B cell (primary cell): ENCODE measurements at regions not wholly inside any gene's neighbourhood (a gene's known extent, or its start where the extent isn't known, plus 50 kb on each side); places are given as distances from the start of the nearest gene placed in this dataset.

Experiments used
- ATAC-seq: fragments of 200-7000 bp; cut with Tn5 transposase; one replicate; pipeline ENCODE4 v1.10.0; 2021; ENCODE audit warnings: low read depth, mild to moderate bottlenecking, moderate number of reproducible peaks, moderate library complexity
- CTCF ChIA-PET: fragments of 350-600 bp; sonication (Branson Sonifier 250); formaldehyde crosslinking; loops from one replicate; lab custom pipeline; 2021; ENCODE audit warnings: antibody characterized with exemption, inconsistent platforms; lab: Charles Lee
- POLR2A ChIA-PET: fragments of 350-600 bp; sonication (Branson Sonifier 250); formaldehyde crosslinking; loops from one replicate; lab custom pipeline; 2021; ENCODE audit warnings: antibody characterized with exemption; lab: Charles Lee
- DNase-seq: peaks from one replicate; pipeline ENCODE4 v3.0.0; 2013
- H2AFZ ChIP-seq: 2 replicates; pipeline ENCODE4 v1.6.1; 2012; ENCODE audit warnings: mild to moderate bottlenecking, low read depth, low read length; ENCODE audit not compliant: insufficient read depth, poor library complexity, severe bottlenecking
- H3K27ac ChIP-seq, 2 donors: 1 replicate in 1 of 2; 2 replicates in 1 of 2; pipeline ENCODE4 v1.5.1; 2012 to 2013; ENCODE audit warnings: low read length in 2 of 2, mild to moderate bottlenecking in 2 of 2, moderate library complexity in 1 of 2
- H3K27me3 ChIP-seq, 4 experiments: fragments of 200-600 bp in 1 of 4; sonication (generic) in 1 of 4; replicated peaks in 1 of 4; 1 replicate in 2 of 4; 2 replicates in 2 of 4; pipeline versions ENCODE4 v1.6.1 to v1.7.0; 2013 to 2016; ENCODE audit warnings: low read length in 3 of 4, mild to moderate bottlenecking in 2 of 4, mixed read lengths in 1 of 4, moderate library complexity in 1 of 4; ENCODE audit not compliant: insufficient read depth in 4 of 4, control insufficient read depth in 3 of 4; ENCODE audit errors: control extremely low read depth in 1 of 4
- H3K36me3 ChIP-seq, 2 experiments: replicated peaks in 1 of 2; 1 replicate in 1 of 2; 2 replicates in 1 of 2; pipeline versions ENCODE4 v1.6.1 to v1.7.1; 2013; ENCODE audit warnings: low read length in 1 of 2; ENCODE audit not compliant: insufficient read depth in 2 of 2, control insufficient read depth in 1 of 2; ENCODE audit errors: control extremely low read depth in 1 of 2, extremely low read depth in 1 of 2
- H3K4me1 ChIP-seq, 2 donors: fragments of 200-600 bp in 1 of 2; sonication (generic) in 1 of 2; 1 replicate in 1 of 2; 2 replicates in 1 of 2; pipeline versions ENCODE4 v1.5.1 to v1.6.1; 2013 to 2017; ENCODE audit warnings: low read length in 2 of 2; ENCODE audit not compliant: control insufficient read depth in 2 of 2, insufficient read depth in 2 of 2
- H3K4me2 ChIP-seq: replicated peaks from 2 replicates; pipeline ENCODE3; 2012; ENCODE audit warnings: mild to moderate bottlenecking, low read depth, low read length; ENCODE audit not compliant: poor library complexity, severe bottlenecking
- H3K4me3 ChIP-seq, 5 experiments: fragments of 200-600 bp in 1 of 5; sonication (generic) in 1 of 5; 1 replicate in 3 of 5; 2 replicates in 2 of 5; pipeline versions ENCODE4 v1.5.1 to v1.7.0; 2011 to 2016; ENCODE audit warnings: low read length in 4 of 5, mild to moderate bottlenecking in 4 of 5, low read depth in 2 of 5, control low read depth in 1 of 5, moderate library complexity in 1 of 5; ENCODE audit not compliant: insufficient read depth in 1 of 5; ENCODE audit errors: control extremely low read depth in 1 of 5, extremely low read depth in 1 of 5
- H3K79me2 ChIP-seq: fragments of 200-600 bp; sonication (generic); one replicate; pipeline ENCODE4 v1.6.0; 2016; ENCODE audit warnings: low read length; ENCODE audit not compliant: control insufficient read depth, insufficient read depth
- H3K9ac ChIP-seq: fragments of 200-600 bp; sonication (generic); 2 replicates; pipeline ENCODE4 v1.6.1; 2017; ENCODE audit warnings: mild to moderate bottlenecking, low read length, moderate library complexity
- H3K9me3 ChIP-seq, 3 donors: one replicate each; pipeline versions ENCODE4 v1.6.1 to v1.7.1; 2013; ENCODE audit warnings: low read length in 2 of 3; ENCODE audit not compliant: control insufficient read depth in 2 of 3, insufficient read depth in 1 of 3; ENCODE audit errors: control extremely low read depth in 1 of 3
- H4K20me1 ChIP-seq: 2 replicates; pipeline ENCODE4 v1.6.0; 2012; ENCODE audit warnings: mild to moderate bottlenecking, low read length; ENCODE audit not compliant: insufficient read depth, control insufficient read depth, poor library complexity, severe bottlenecking
- H3K27ac Mint-ChIP-seq: one replicate; pipeline ENCODE4 v1.8.0; 2021; ENCODE audit warnings: mixed read lengths
- H3K27me3 Mint-ChIP-seq: one replicate; pipeline ENCODE4 v1.8.0; 2021; ENCODE audit warnings: mixed read lengths
- H3K4me1 Mint-ChIP-seq: one replicate; pipeline ENCODE4 v1.8.0; 2021; ENCODE audit warnings: mixed read lengths
- H3K4me3 Mint-ChIP-seq: one replicate; pipeline ENCODE4 v1.8.0; 2021; ENCODE audit warnings: mixed read lengths
- H3K9me3 Mint-ChIP-seq: one replicate; pipeline ENCODE4 v1.8.0; 2022; ENCODE audit warnings: mixed read lengths; ENCODE audit not compliant: insufficient read depth
- EZH2 ChIP-seq: IDR thresholded peaks from 2 replicates; pipeline ENCODE4 v1.6.1; 2012; ENCODE audit warnings: borderline replicate concordance, low read depth, mild to moderate bottlenecking, moderate library complexity, low read length; ENCODE audit not compliant: insufficient read depth, poor library complexity, severe bottlenecking
- WGBS: methylation state at CpG from one replicate; pipeline ENCODE4 v1.1.5; 2013; ENCODE audit warnings: missing lambda C conversion rate; ENCODE audit not compliant: insufficient coverage; 5-methylcytosine and 5-hydroxymethylcytosine counted together
- intact Hi-C: fragments of 100-400 bp; cut with micrococcal nuclease; formaldehyde crosslinking; loops from one replicate; pipeline ENCODE4 v1.10.0; 2022
- TF ChIP-seq, protein P1 (sequence below): fragments of 200-600 bp; IDR thresholded peaks from one replicate; pipeline ENCODE4 v1.8.0; 2022; ENCODE audit warnings: antibody characterized with exemption, mild to moderate bottlenecking

DNA sequence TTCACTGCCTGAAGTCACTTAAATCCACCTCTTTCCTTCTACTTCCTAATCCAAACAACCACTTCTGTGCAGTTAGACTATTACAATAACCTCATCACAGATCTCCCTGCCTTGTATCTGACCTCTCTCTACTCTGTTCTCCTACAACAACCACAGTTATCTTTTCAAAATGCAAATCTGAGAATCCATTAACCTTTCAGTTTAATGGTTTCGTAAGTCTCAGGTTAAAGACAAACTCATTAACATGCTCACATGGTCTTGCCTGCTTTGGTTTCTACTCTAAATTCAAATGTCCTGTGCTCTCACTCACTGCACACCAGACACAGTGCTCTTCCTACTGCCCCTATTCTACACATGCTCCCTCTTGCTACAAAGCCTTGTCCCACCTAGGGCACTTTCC lies 406.5 kb upstream of the THBS1 start:
- H3K9ac ChIP-seq, result no peak overlapping the region
- CTCF ChIA-PET, result no interaction called here
- no peak overlapping the region for H3K27ac ChIP-seq
- intact Hi-C loops, result no loop called here
- ATAC-seq, result no peak
- H3K27me3 Mint-ChIP-seq, result peaks cover 4% of the 10 kb centered on the region
- H3K4me3 Mint-ChIP-seq, result no peak overlapping the region
- 80% methylated on average over 1 of the region's 1 CpG for WGBS
- H3K79me2 ChIP-seq, result no peaks in the 10 kb centered on the region
- no peaks in the 10 kb centered on the region for H3K4me1 ChIP-seq
- H3K27me3 ChIP-seq, result peaks cover 0 to 2% (median 0%) of the 10 kb centered on the region in 4 experiments
- no peak for DNase-seq
- no peaks in the 10 kb centered on the region for H3K9me3 Mint-ChIP-seq
- no peaks in the 10 kb centered on the region for H4K20me1 ChIP-seq
- H3K27ac Mint-ChIP-seq, result no peak overlapping the region
- no peaks in the 10 kb centered on the region for H3K9me3 ChIP-seq
- H3K36me3 ChIP-seq, result no peaks in the 10 kb centered on the region
- H3K4me2 ChIP-seq, result no peak overlapping the region
- no peak overlapping the region for H3K4me3 ChIP-seq
- no peaks in the 10 kb centered on the region for H3K4me1 Mint-ChIP-seq
- TF ChIP-seq, protein P1, sequence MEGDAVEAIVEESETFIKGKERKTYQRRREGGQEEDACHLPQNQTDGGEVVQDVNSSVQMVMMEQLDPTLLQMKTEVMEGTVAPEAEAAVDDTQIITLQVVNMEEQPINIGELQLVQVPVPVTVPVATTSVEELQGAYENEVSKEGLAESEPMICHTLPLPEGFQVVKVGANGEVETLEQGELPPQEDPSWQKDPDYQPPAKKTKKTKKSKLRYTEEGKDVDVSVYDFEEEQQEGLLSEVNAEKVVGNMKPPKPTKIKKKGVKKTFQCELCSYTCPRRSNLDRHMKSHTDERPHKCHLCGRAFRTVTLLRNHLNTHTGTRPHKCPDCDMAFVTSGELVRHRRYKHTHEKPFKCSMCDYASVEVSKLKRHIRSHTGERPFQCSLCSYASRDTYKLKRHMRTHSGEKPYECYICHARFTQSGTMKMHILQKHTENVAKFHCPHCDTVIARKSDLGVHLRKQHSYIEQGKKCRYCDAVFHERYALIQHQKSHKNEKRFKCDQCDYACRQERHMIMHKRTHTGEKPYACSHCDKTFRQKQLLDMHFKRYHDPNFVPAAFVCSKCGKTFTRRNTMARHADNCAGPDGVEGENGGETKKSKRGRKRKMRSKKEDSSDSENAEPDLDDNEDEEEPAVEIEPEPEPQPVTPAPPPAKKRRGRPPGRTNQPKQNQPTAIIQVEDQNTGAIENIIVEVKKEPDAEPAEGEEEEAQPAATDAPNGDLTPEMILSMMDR, result no peak
- no peak for TF ChIP-seq EZH2
- POLR2A ChIA-PET, result no interaction called here
- no peak overlapping the region for H2AFZ ChIP-seq

DNA sequence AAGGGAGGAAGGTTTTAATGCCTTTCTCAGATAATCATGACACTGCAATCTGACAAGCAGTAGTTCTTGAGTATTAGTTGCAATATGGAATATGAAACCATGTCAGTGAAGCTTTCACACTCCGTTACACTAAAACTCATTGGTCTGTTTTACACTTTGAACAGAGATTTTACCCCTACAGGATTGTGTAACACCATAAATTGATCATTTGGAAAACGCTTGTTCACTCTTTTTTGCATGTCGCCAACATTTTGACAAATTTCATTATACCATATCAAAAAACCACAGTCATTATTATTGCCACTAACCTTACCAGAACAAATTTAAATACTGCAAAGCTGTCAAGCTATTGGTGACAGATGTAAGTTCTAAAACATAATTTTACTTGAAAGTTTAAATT lies 404.8 kb upstream of the THBS1 start:
- WGBS, result 67% methylated on average over 1 of the region's 3 CpGs
- CTCF ChIA-PET, result no interaction called here
- no peak overlapping the region for H3K4me3 Mint-ChIP-seq
- no peaks in the 10 kb centered on the region for H3K9me3 Mint-ChIP-seq
- no peak overlapping the region for H3K27ac ChIP-seq
- intact Hi-C loops, result no loop called here
- POLR2A ChIA-PET, result no interaction called here
- H3K4me2 ChIP-seq, result no peak overlapping the region
- H3K27me3 Mint-ChIP-seq, result peaks cover 4% of the 10 kb centered on the region
- DNase-seq (no peak), ATAC-seq (no peak)
- no peaks in the 10 kb centered on the region for H3K36me3 ChIP-seq
- H3K4me1 ChIP-seq, result no peaks in the 10 kb centered on the region
- no peaks in the 10 kb centered on the region for H3K79me2 ChIP-seq
- peaks cover 0 to 2% (median 0%) of the 10 kb centered on the region in 4 experiments for H3K27me3 ChIP-seq
- no peaks in the 10 kb centered on the region for H4K20me1 ChIP-seq
- H3K9ac ChIP-seq, result no peak overlapping the region
- no peaks in the 10 kb centered on the region for H3K9me3 ChIP-seq
- no peak overlapping the region for H2AFZ ChIP-seq
- TF ChIP-seq EZH2, result no peak
- TF ChIP-seq, protein P1, result no peak
- H3K4me3 ChIP-seq, result no peak overlapping the region
- H3K27ac Mint-ChIP-seq, result no peak overlapping the region
- no peaks in the 10 kb centered on the region for H3K4me1 Mint-ChIP-seq
